ENCODE measurements at regions not wholly inside any gene's neighbourhood (a gene's known extent, or its start where the extent isn't known, plus 50 kb on each side); places are given as distances from the start of the nearest gene placed in this dataset.

- no peak for DNase-seq
- Histone ChIP-seq H3K4me1 (no peaks in the 10 kb centered on the region), H3K4me3 (no peak overlapping the region), H3K9me3 (replicated peaks) (no peaks in the 10 kb centered on the region), H3K27ac (no peak overlapping the region), H3K27me3 (no peaks in the 10 kb centered on the region), H3K36me3 (no peaks in the 10 kb centered on the region)
Measured at GRCh38 chr2:64295326-64296139, 151.3 kb upstream of the PELI1 start.

GRCh38 chr2:64296140-64296480 lies 151.9 kb upstream of the PELI1 start:
- H3K36me3 ChIP-seq = no peaks in the 10 kb centered on the region
- no peak overlapping the region for H3K4me3 ChIP-seq
- no peak overlapping the region for H3K27ac ChIP-seq
- no peak for DNase-seq
- no peaks in the 10 kb centered on the region for H3K9me3 ChIP-seq (replicated peaks)
- no peaks in the 10 kb centered on the region for H3K4me1 ChIP-seq
- no peaks in the 10 kb centered on the region for H3K27me3 ChIP-seq

- H3K27me3 ChIP-seq = no peaks in the 10 kb centered on the region
- DNase-seq = peak in 1 of 2 experiments; percentile 36
- H3K9me3 ChIP-seq (replicated peaks) = no peaks in the 10 kb centered on the region
- no peak overlapping the region for H3K4me3 ChIP-seq
- no peaks in the 10 kb centered on the region for H3K4me1 ChIP-seq
- no peak overlapping the region for H3K27ac ChIP-seq
- H3K36me3 ChIP-seq = no peaks in the 10 kb centered on the region
Measured at GRCh38 chr2:64296695-64297346, 152.6 kb upstream of the PELI1 start.

GRCh38 chr2:64298161-64298560 lies 153.9 kb upstream of the PELI1 start:
- Histone ChIP-seq H3K27ac (no peak overlapping the region), H3K4me1 (no peaks in the 10 kb centered on the region), H3K9me3 (replicated peaks) (no peaks in the 10 kb centered on the region), H3K36me3 (no peaks in the 10 kb centered on the region), H3K4me3 (no peak overlapping the region), H3K27me3 (no peaks in the 10 kb centered on the region)
- no peak for DNase-seq

GRCh38 chr2:64300066-64300465 lies 153.9 kb upstream of the LGALSL start:
- Histone ChIP-seq H3K4me3 (no peak overlapping the region), H3K9me3 (replicated peaks) (no peaks in the 10 kb centered on the region), H3K36me3 (no peaks in the 10 kb centered on the region), H3K27me3 (no peaks in the 10 kb centered on the region), H3K4me1 (no peaks in the 10 kb centered on the region), H3K27ac (no peak overlapping the region)
- no peak for DNase-seq

GRCh38 chr2:64303250-64303649 lies 150.7 kb upstream of the LGALSL start:
- Histone ChIP-seq H3K27me3 (no peaks in the 10 kb centered on the region), H3K36me3 (no peaks in the 10 kb centered on the region)
- no peak for DNase-seq

GRCh38 chr2:64307421-64307820 lies 146.5 kb upstream of the LGALSL start:
- Histone ChIP-seq H3K9me3 (replicated peaks) (0 out of 2 replicates have a peak, but pooled peaks cover 4% of the 10 kb centered on the region), H3K4me3 (no peak overlapping the region), H3K27ac (no peak overlapping the region), H3K4me1 (peaks cover 18% of the 10 kb centered on the region), H3K27me3 (no peaks in the 10 kb centered on the region), H3K36me3 (no peaks in the 10 kb centered on the region)
- DNase-seq = no peak

More at GRCh38 chr2:64303250-64303649, 150.7 kb upstream of the LGALSL start:
- Histone ChIP-seq H3K27ac (no peak overlapping the region), H3K4me1 (no peaks in the 10 kb centered on the region; the same call in 1 of the 2 replicates), H3K9me3 (replicated peaks) (0 out of 2 replicates have a peak, but pooled peaks cover 4% of the 10 kb centered on the region), H3K4me3 (no peak overlapping the region)

GRCh38 chr2:64311191-64311910 lies 142.6 kb upstream of the LGALSL start:
- Histone ChIP-seq H3K36me3 (no peaks in the 10 kb centered on the region), H3K4me3 (peak overlapping the region; percentile 47), H3K4me1 (peaks cover 21% of the 10 kb centered on the region), H3K9me3 (replicated peaks) (no peaks in the 10 kb centered on the region), H3K27ac (peak overlapping the region; percentile 89), H3K27me3 (no peaks in the 10 kb centered on the region)
- peak; percentile 58 to 74 for DNase-seq

GRCh38 chr2:64311948-64312621 lies 141.9 kb upstream of the LGALSL start:
- H3K27me3 ChIP-seq = no peaks in the 10 kb centered on the region
- peaks cover 21% of the 10 kb centered on the region for H3K4me1 ChIP-seq
- no peaks in the 10 kb centered on the region for H3K9me3 ChIP-seq (replicated peaks)
- peak overlapping the region; percentile 89 for H3K27ac ChIP-seq
- peak overlapping the region; percentile 47 for H3K4me3 ChIP-seq
- H3K36me3 ChIP-seq = no peaks in the 10 kb centered on the region
- DNase-seq = peak; percentile 96 to 98

GRCh38 chr2:64312622-64313397 lies 141.2 kb upstream of the LGALSL start:
- H3K4me3 ChIP-seq = peak overlapping the region; percentile 47
- H3K27ac ChIP-seq = peak overlapping the region; percentile 89
- peaks cover 21% of the 10 kb centered on the region for H3K4me1 ChIP-seq
- no peaks in the 10 kb centered on the region for H3K27me3 ChIP-seq
- DNase-seq = peak in 1 of 2 experiments; percentile 19
- H3K36me3 ChIP-seq = no peaks in the 10 kb centered on the region
- no peaks in the 10 kb centered on the region for H3K9me3 ChIP-seq (replicated peaks)

- Histone ChIP-seq H3K9me3 (replicated peaks) (no peaks in the 10 kb centered on the region), H3K4me1 (peaks cover 21% of the 10 kb centered on the region), H3K36me3 (no peaks in the 10 kb centered on the region), H3K27ac (no peak overlapping the region), H3K27me3 (no peaks in the 10 kb centered on the region), H3K4me3 (no peak overlapping the region)
- DNase-seq = no peak
Measured at GRCh38 chr2:64313398-64313723, 140.6 kb upstream of the LGALSL start.

- no peaks in the 10 kb centered on the region for H3K9me3 ChIP-seq (replicated peaks)
- DNase-seq = no peak
- no peaks in the 10 kb centered on the region for H3K27me3 ChIP-seq
- H3K27ac ChIP-seq = no peak overlapping the region
- no peak overlapping the region for H3K4me3 ChIP-seq
- no peaks in the 10 kb centered on the region for H3K36me3 ChIP-seq
- peaks cover 20% of the 10 kb centered on the region for H3K4me1 ChIP-seq
Measured at GRCh38 chr2:64315291-64315960, 138.5 kb upstream of the LGALSL start.

GRCh38 chr2:64317707-64318475 lies 136.1 kb upstream of the LGALSL start:
- Histone ChIP-seq H3K4me3 (no peak overlapping the region), H3K27me3 (no peaks in the 10 kb centered on the region)

More at GRCh38 chr2:64317707-64318475, 136.1 kb upstream of the LGALSL start:
- Histone ChIP-seq H3K27ac (no peak overlapping the region), H3K36me3 (no peaks in the 10 kb centered on the region), H3K9me3 (replicated peaks) (no peaks in the 10 kb centered on the region), H3K4me1 (no peaks in the 10 kb centered on the region; the same call in 1 of the 2 replicates)
- DNase-seq = no peak
